ENCODE measurements at regions not wholly inside any gene's neighbourhood (a gene's known extent, or its start where the extent isn't known, plus 50 kb on each side); places are given as distances from the start of the nearest gene placed in this dataset.
"Not testable (repeated sequence)": the region's sequence is repeated elsewhere in the genome, so short reads cannot be mapped to it uniquely, and the experiment has no call there.

DNA sequence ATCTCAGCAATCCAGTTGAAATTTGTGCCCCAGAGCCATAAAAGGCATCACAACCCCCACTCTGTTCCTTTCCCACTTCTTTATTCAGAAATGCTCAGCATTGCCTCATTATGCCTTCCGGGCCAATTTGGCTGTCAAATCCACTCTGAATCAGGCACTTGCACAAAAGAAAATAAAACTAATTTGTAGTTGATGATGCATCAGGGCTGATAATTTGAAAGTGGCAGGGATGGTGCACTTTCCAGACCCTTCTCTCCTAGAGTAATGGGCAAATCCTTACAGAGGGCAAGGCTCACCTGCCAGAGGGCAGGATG, 147.9 kb upstream of the PDE1C start:
- no peak for ATAC-seq (replicated peaks)
- Mint-ChIP-seq H3K4me3 (no peak overlapping the region), H3K27ac (no peak overlapping the region), H3K36me3 (ENCODE audit: low read depth) (no peaks in the 10 kb centered on the region), H3K4me1 (no peaks in the 10 kb centered on the region), H3K9me3 (no peaks in the 10 kb centered on the region), H3K27me3 (no peaks in the 10 kb centered on the region)

GRCh38 chr7:32217341-32218153, 147.3 kb upstream of the PDE1C start:
- no peak overlapping the region for H3K27ac Mint-ChIP-seq
- no peaks in the 10 kb centered on the region for H3K27me3 Mint-ChIP-seq
- H3K9me3 Mint-ChIP-seq: no peaks in the 10 kb centered on the region
- no peaks in the 10 kb centered on the region for H3K36me3 Mint-ChIP-seq (ENCODE audit: low read depth)
- no peak for ATAC-seq (replicated peaks)
- no peak overlapping the region for H3K4me3 Mint-ChIP-seq
- H3K4me1 Mint-ChIP-seq: no peaks in the 10 kb centered on the region

DNA sequence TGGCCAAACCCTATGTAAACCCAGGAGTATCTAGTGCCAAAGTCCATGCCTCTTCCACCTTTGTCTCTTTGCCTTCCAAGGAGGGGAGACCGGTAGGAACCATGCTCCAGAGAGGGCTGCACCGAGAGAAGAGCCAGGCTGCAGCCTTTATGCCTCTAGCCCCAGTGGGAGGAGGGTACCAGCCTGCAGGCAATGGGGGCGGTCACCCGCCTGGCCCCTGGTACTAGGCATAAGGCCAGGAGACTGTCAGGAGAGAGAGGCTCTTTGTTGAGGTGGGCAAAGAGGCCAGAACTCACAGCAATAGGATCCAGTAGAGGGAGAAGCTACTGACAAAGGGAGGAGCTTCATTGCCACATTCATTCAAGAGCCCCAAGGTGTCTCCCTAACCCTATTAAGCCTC, 146.6 kb upstream of the PDE1C start:
- Mint-ChIP-seq H3K4me1 (no peaks in the 10 kb centered on the region), H3K9me3 (no peaks in the 10 kb centered on the region), H3K4me3 (no peak overlapping the region), H3K27ac (no peak overlapping the region), H3K27me3 (no peaks in the 10 kb centered on the region), H3K36me3 (ENCODE audit: low read depth) (no peaks in the 10 kb centered on the region)
- ATAC-seq (replicated peaks): no peak

DNA sequence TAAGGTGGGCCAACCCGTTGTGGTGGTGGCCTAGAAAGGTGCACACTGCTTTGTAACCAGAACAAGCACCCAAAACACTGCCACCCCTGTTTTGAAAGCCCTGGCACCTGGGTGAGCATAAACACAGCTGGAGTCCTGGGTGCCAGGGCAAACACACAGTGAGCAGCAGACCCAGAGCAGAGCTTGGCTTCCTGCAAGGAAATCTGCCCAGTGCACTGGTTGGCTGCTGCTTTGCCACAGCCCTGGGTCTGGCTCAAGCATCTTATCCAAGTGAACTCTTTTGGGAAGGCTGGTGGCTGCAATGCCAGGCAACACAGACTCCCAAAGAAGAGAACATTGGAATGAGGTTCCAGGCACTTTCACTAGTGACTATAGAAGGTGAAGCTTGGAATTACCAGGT, 145.5 kb upstream of the PDE1C start:
- Mint-ChIP-seq H3K4me1 (no peaks in the 10 kb centered on the region), H3K27me3 (no peaks in the 10 kb centered on the region), H3K4me3 (no peak overlapping the region), H3K36me3 (ENCODE audit: low read depth) (no peaks in the 10 kb centered on the region), H3K27ac (no peak overlapping the region), H3K9me3 (no peaks in the 10 kb centered on the region)
- ATAC-seq (replicated peaks): no peak

DNA sequence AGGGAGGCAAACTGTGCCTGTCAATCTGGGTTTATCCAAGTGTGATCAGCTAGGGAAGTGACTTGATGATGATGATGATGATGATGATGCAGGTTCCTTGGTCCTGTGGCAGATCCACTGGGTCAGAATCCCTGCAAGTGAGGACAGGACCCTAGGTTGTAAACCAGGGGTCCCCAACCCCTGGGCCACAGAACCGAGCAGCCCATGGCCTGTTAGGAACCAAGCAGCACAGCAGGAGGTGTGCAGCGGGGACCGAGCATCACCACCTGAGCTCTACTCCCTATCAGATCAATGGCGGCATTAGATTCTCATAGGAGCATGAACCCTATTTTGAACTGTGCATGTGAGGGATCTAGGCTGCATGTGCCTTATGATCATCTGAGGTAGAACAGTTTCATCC, 144.7 kb upstream of the PDE1C start:
- Mint-ChIP-seq H3K4me1 (no peaks in the 10 kb centered on the region), H3K36me3 (ENCODE audit: low read depth) (no peaks in the 10 kb centered on the region), H3K27ac (no peak overlapping the region), H3K27me3 (no peaks in the 10 kb centered on the region), H3K9me3 (no peaks in the 10 kb centered on the region), H3K4me3 (no peak overlapping the region)
- ATAC-seq (replicated peaks): no peak

GRCh38 chr7:32212321-32212720, 142.1 kb upstream of the PDE1C start:
- ATAC-seq (replicated peaks): no peak
- H3K9me3 Mint-ChIP-seq: no peaks in the 10 kb centered on the region
- H3K4me3 Mint-ChIP-seq: no peak overlapping the region
- peaks cover 3% of the 10 kb centered on the region for H3K27me3 Mint-ChIP-seq
- H3K4me1 Mint-ChIP-seq: no peaks in the 10 kb centered on the region
- H3K36me3 Mint-ChIP-seq (ENCODE audit: low read depth): no peaks in the 10 kb centered on the region
- H3K27ac Mint-ChIP-seq: no peak overlapping the region

GRCh38 chr7:32206987-32207386, 136.8 kb upstream of the PDE1C start:
- no peak for ATAC-seq (replicated peaks)
- Mint-ChIP-seq H3K4me1 (no peaks in the 10 kb centered on the region), H3K36me3 (ENCODE audit: low read depth) (no peaks in the 10 kb centered on the region), H3K27me3 (peaks cover 8% of the 10 kb centered on the region), H3K27ac (no peak overlapping the region), H3K9me3 (no peaks in the 10 kb centered on the region), H3K4me3 (no peak overlapping the region)

DNA sequence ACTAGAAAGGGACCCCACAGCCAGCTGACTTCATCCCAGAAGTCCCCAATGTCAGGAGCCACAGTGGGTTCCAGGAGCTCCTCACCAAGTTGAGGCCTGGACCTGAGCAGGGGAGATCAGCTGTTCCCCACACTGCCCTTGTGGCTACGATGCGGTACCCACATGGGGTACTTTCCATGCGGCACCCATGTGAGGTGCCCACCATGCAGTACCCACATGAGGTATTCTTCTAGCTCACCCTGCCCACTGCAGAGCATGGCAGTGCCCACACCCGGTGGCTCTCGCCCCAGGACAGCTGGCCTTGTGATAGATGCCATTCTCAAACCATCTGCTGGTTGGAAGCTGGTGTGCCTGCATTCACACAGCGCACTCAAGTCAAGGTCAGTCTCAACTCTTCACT, 136.3 kb upstream of the PDE1C start:
- no peaks in the 10 kb centered on the region for H3K36me3 Mint-ChIP-seq (ENCODE audit: low read depth)
- no peak for ATAC-seq (replicated peaks)
- no peak overlapping the region for H3K4me3 Mint-ChIP-seq
- no peaks in the 10 kb centered on the region for H3K4me1 Mint-ChIP-seq
- H3K27me3 Mint-ChIP-seq: peaks cover 11% of the 10 kb centered on the region
- H3K9me3 Mint-ChIP-seq: peaks cover 3% of the 10 kb centered on the region
- no peak overlapping the region for H3K27ac Mint-ChIP-seq

- H3K4me3 Mint-ChIP-seq; H3K4me1 Mint-ChIP-seq; H3K27ac Mint-ChIP-seq; H3K36me3 Mint-ChIP-seq (ENCODE audit: low read depth); H3K9me3 Mint-ChIP-seq; ATAC-seq (replicated peaks): not testable (repeated sequence)
- peaks cover 14% of the 10 kb centered on the region for H3K27me3 Mint-ChIP-seq
Measured at GRCh38 chr7:32205298-32205824, 135.2 kb upstream of the PDE1C start.

DNA sequence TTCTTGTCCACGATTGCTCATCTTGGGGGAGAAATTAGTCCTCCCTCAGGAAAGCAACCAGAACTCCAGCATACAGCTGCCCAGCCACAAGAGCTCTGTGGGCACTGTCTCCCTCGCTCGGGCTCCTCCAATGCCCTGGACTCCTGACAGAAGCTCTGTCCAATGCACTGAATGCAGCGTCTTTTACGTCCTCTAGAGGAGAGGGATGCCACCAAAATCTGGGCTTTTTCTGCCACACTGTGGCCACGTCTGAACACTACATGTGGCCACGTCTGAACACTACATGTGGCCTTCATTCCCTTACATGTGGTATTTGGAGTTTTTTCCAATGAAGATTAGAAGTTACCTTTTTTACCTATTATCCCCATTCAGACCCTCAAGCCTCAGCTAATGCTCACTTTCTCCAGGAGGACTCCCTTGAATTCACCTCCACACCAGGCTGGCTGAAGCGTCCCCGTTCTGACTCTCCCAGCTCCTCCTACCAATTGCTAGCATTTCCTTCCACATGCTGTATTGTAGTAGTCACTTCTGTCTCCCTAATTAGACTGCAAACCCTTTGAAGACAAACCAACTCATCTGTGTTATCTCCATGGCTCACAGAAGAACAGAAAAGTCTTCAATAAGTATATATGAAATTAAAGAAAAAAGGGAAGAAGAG, 134.3 kb upstream of the PDE1C start:
- no peak for ATAC-seq (replicated peaks)
- no peaks in the 10 kb centered on the region for H3K4me1 Mint-ChIP-seq
- peaks cover 11% of the 10 kb centered on the region for H3K27me3 Mint-ChIP-seq
- no peak overlapping the region for H3K4me3 Mint-ChIP-seq
- H3K9me3 Mint-ChIP-seq: peaks cover 10% of the 10 kb centered on the region
- no peak overlapping the region for H3K27ac Mint-ChIP-seq
- H3K36me3 Mint-ChIP-seq (ENCODE audit: low read depth): no peaks in the 10 kb centered on the region

GRCh38 chr7:32200646-32201045, 130.4 kb upstream of the PDE1C start:
- H3K27me3 Mint-ChIP-seq: peaks cover 11% of the 10 kb centered on the region
- H3K4me3 Mint-ChIP-seq: no peak overlapping the region
- no peaks in the 10 kb centered on the region for H3K36me3 Mint-ChIP-seq (ENCODE audit: low read depth)
- peaks cover 10% of the 10 kb centered on the region for H3K9me3 Mint-ChIP-seq
- no peaks in the 10 kb centered on the region for H3K4me1 Mint-ChIP-seq
- ATAC-seq (replicated peaks): no peak
- H3K27ac Mint-ChIP-seq: no peak overlapping the region

DNA sequence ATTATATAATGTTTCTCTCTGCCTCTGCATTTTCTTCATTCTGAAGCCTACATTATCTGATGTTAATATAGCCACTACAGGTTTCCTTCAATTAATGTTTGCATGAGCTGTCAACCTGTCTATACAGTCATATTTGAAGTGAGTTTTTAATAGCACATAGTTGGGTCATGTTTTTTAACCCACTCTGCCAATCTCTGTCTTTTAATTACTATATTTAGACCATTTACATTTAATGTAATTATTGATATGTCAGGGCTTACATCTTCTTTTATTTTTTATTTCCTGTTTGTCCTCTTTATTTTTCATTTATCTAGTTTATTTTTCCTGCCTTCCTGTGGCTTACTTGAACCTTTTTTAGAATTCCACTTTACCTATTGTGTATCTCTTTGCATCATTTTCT, 124.3 kb upstream of the PDE1C start:
- no peak for ATAC-seq (replicated peaks)
- Mint-ChIP-seq H3K4me3 (no peak overlapping the region), H3K9me3 (peaks cover 9% of the 10 kb centered on the region), H3K4me1 (no peaks in the 10 kb centered on the region), H3K27ac (no peak overlapping the region), H3K27me3 (no peaks in the 10 kb centered on the region), H3K36me3 (ENCODE audit: low read depth) (no peaks in the 10 kb centered on the region)

GRCh38 chr7:32191305-32191704, 121.1 kb upstream of the PDE1C start:
- ATAC-seq (replicated peaks): no peak
- no peaks in the 10 kb centered on the region for H3K36me3 Mint-ChIP-seq (ENCODE audit: low read depth)
- no peak overlapping the region for H3K27ac Mint-ChIP-seq
- H3K4me1 Mint-ChIP-seq: no peaks in the 10 kb centered on the region
- no peak overlapping the region for H3K4me3 Mint-ChIP-seq
- no peaks in the 10 kb centered on the region for H3K27me3 Mint-ChIP-seq
- H3K9me3 Mint-ChIP-seq: peaks cover 9% of the 10 kb centered on the region

- Mint-ChIP-seq H3K9me3 (peaks cover 4% of the 10 kb centered on the region), H3K27ac (no peak overlapping the region), H3K27me3 (no peaks in the 10 kb centered on the region), H3K4me3 (no peak overlapping the region), H3K36me3 (ENCODE audit: low read depth) (no peaks in the 10 kb centered on the region), H3K4me1 (no peaks in the 10 kb centered on the region)
- ATAC-seq (replicated peaks): no peak
Measured at GRCh38 chr7:32179567-32179966, 109.4 kb upstream of the PDE1C start.

GRCh38 chr7:32178677-32179366, 108.6 kb upstream of the PDE1C start:
- H3K4me3 Mint-ChIP-seq: no peak overlapping the region
- ATAC-seq (replicated peaks): no peak
- H3K36me3 Mint-ChIP-seq (ENCODE audit: low read depth): no peaks in the 10 kb centered on the region
- no peaks in the 10 kb centered on the region for H3K27me3 Mint-ChIP-seq
- H3K9me3 Mint-ChIP-seq: peaks cover 8% of the 10 kb centered on the region
- H3K4me1 Mint-ChIP-seq: no peaks in the 10 kb centered on the region
- H3K27ac Mint-ChIP-seq: no peak overlapping the region
